Prostate gland (tissue), 2 donors: ENCODE measurements at regions not wholly inside any gene's neighbourhood (a gene's known extent, or its start where the extent isn't known, plus 50 kb on each side); places are given as distances from the start of the nearest gene placed in this dataset.

Experiments
- POLR2A ChIP-seq: fragments of 450-650 bp; IDR thresholded peaks from one replicate; pipeline ENCODE4 v1.6.1; 2016; ENCODE audit warnings: antibody characterized with exemption, mild to moderate bottlenecking
- POLR2AphosphoS5 ChIP-seq: sonication (generic); formaldehyde crosslinking; IDR thresholded peaks from one replicate; pipeline ENCODE4 v1.6.1; 2017; ENCODE audit warnings: antibody characterized with exemption
- TF ChIP-seq, protein P1 (sequence below), 4 experiments: fragments of 200-600 bp in 2 of 4; fragments of 450-650 bp in 2 of 4; sonication (generic) in 2 of 4; IDR thresholded peaks; 1 replicate in 3 of 4; 2 replicates in 1 of 4; pipeline ENCODE4 v1.5.1; 2016 to 2019; ENCODE audit warnings: antibody characterized with exemption in 4 of 4, mild to moderate bottlenecking in 2 of 4, moderate library complexity in 2 of 4

DNA sequence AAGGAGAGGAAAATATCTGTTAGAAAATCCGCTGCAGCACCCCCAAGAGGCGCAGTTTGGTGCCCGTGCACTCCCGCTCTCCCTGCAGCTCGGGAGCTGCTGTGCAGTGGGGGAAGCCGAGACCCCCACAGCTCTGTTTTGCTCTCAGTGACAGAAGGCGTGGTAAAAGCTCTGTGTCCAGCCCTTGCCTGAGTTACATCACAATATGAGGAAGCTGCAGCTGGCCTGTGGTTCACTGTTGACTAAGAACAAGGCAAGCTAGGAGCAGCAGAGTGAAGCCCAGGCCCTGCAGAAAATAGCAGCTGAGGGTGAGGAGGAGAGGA lies 88.5 kb upstream of the ADRA2C start:
- TF ChIP-seq, protein P1, sequence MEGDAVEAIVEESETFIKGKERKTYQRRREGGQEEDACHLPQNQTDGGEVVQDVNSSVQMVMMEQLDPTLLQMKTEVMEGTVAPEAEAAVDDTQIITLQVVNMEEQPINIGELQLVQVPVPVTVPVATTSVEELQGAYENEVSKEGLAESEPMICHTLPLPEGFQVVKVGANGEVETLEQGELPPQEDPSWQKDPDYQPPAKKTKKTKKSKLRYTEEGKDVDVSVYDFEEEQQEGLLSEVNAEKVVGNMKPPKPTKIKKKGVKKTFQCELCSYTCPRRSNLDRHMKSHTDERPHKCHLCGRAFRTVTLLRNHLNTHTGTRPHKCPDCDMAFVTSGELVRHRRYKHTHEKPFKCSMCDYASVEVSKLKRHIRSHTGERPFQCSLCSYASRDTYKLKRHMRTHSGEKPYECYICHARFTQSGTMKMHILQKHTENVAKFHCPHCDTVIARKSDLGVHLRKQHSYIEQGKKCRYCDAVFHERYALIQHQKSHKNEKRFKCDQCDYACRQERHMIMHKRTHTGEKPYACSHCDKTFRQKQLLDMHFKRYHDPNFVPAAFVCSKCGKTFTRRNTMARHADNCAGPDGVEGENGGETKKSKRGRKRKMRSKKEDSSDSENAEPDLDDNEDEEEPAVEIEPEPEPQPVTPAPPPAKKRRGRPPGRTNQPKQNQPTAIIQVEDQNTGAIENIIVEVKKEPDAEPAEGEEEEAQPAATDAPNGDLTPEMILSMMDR (IDR thresholded peaks at IDR 0.05) = no peak
- no peak for TF ChIP-seq POLR2AphosphoS5
- no peak for TF ChIP-seq POLR2A
